NCI-H146 (cell line): ENCODE measurements at regions not wholly inside any gene's neighbourhood (a gene's known extent, or its start where the extent isn't known, plus 50 kb on each side); places are given as distances from the start of the nearest gene placed in this dataset.

Source experiments
- DNase-seq: peaks from one replicate; lab custom pipeline; 2025; lab: John Stamatoyannopoulos, UW

DNA sequence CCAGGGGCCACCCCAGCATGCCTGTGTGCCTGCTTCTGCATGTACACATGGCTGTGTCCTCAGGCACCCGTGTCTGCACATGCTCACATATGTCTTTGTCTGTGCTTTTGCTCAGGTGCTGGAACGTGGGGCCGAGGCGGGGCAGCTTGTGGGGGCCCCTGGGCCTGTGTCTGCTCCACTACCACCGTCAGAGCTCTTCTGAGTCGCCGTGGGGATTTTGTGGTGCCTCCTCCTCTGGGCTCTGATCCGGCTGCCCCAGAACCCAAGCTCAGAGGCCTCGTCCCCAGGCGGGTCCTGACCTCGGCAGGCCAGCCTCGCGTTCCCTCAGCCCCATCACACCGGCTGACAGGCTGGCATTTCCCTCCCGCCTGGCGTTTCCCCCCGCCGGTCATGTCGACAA lies 104.6 kb upstream of the ACTRT2 start:
- DNase-seq: no peak

DNA sequence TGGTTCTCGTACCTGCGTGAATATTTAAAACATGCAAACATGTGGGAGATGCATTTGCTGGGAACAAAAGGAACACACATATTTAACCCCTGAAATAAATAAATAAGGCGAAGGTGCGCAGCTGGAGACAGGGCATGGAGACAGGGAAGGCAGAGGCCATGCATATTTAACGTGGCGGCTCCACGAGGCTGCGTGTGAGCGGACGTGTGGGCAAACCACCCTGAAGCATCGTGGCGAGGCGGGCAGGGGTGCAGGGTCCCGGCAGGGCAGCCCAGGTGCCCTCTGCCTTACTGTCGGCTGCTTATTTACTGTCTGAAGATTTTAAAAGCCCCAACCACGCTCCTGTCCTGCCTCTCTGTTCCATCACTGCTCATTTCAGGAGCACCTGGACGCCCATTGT lies 104.0 kb upstream of the ACTRT2 start:
- no peak for DNase-seq

DNA sequence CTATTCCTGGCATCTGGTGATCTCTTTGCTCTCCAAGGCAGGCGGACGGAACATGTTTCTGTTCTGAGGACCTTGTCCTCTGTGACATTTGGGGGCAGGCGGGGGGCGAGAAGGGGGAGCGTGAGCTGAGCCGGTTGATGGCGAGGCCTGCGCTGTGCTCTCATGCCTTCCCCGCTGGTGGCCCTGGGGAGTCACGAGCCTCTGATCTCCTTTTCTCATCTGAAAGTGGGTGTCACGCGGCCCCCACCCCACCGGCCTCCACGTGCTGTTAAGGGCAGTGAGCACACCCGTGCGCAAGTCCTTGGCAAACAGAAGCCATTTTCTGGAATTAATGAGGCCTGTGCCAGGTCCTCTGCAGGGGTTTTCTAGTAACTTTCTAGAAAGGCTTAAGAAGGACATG lies 102.8 kb upstream of the ACTRT2 start:
- no peak for DNase-seq

DNA sequence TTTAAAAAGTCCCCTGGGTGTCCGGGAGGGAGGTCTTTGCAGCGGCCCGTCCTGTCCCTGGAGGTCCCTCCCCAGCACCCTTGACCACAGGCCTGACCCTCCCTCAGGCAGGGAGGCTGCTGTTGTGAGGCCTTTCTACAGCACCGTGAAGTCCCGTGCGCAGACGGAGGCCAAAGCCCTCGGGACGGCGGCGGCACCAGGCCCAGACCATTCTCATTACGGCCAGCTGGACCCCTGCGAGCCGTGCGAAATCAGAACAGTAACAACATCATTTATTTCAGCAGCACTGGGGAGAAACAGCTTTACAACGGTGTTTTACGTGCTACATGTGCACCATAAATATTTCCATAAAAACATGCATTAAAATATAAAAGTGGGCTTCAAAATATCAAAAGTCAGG lies 101.4 kb upstream of the ACTRT2 start:
- DNase-seq: no peak

DNA sequence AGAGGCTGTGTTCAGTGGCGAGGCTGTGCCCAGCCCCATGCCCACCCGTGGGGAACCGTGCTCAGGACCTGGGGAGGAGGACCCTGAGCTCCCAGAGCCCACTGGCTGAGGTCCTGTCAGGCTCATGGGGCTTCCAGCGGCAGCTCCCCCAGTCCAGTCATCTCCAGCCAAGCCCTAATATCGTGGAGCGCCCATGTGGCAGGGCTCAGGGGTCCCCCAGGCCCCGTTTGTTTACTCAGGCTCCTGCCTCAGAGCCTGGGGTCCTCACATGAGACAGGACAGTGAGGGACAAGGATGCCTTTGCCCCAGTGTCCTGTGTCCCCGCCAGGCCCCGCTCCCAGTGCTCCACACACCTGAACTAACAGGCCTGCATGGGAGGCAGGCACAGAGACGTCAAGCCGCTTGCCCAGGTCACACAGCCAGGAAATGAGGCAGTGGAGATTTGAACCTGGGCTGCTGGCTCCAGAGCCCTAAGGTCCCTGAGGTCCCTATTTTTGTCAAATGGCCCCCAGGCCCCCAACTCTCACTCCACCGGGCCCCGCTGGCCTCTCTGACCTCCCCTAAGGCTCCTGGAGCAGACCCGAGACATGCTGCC lies 100.7 kb upstream of the ACTRT2 start:
- DNase-seq: no peak

DNA sequence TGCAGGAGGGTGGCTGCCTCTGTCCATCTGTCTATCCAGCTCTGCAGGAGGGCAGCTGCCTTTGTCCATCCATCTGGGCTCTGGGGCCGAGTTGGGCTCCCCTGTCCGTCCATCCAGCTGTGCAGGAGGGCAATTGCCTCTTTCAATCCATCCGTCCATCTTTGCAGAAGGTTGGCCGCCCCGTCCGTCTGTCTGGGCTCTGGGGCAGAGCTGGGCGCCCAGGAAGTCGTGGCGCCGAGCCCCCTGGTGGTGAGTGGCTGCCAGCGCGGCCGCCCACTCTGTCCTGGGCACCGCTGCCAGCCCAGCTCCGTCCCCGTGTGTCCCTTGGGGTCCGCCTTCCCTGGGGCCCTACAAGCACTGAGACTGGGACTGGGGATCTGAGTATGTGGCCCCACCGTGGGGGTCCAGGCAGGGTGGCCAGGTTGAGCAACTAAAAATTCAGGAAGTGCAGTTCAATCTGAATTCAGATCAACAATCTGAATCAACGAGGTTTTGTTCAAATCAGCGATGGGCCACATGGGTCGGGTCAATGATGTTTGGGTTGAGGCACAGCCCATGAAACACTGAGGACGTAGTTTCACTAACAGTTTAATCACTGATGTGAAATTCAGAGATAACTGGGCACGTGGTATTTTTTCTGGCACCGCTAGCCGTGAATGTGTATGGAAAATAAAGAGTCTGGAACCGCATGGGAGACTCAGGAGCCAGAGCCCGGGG lies 99.1 kb upstream of the ACTRT2 start:
- DNase-seq: no peak

DNA sequence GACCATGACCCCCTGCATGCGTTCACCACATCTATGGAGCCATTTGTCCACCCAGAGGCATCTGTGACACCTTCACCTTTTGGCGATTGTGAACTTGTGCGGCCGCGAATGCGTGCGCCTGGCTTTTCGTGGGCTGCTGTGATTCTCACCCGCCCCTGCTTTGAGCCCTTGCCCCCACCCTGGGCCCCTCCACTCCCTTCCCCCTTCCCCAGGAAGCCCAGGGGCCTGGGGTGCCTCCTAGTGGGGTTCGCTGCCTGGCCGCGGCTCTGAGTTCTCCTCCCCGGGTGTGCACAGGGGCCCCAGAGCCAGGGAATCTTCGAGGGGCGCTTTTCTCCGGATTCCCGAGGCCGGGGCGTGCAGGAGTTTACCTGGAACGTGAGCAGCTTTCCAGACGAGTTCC lies 97.9 kb upstream of the ACTRT2 start:
- no peak for DNase-seq

DNA sequence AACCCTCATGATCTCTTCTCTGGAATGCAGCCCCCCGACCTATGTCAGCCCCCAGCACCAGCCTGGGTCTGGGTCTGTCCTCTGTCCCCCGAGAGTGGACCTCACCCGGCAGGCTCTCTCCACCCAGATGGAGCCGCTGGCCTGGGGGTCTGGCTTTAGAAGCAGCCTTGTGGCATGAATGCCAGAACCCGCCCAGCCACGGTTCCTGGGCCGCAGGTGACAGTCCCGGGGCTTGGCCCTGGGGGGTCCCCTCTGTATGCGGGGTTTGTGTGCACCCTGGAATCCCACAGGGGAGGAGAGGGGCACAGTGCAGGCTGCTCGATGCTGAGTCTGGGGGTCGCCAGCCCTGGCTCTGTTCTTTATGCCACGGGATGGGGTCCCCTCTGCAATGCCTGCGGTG lies 96.0 kb upstream of the ACTRT2 start:
- no peak for DNase-seq

DNA sequence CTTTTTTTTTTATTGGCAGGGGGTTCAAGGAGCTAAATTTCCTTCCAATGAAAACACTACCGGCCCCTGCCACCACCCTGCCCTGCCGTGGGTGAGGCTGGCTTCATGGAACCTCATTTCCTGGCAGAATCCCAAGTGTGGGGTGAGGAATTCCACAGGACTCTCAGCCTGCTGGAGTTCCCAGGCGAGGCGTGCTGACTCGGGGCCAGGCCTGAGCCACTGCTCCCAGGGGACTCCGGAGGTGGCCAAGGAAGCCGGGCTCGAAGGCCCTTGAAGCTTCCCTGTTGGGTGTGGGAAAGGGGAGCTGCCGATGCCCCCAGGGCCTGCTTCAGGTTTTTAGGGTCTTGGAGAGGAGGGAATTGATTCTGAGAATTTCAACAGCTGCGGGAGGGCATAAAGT lies 95.3 kb upstream of the ACTRT2 start:
- no peak for DNase-seq

DNA sequence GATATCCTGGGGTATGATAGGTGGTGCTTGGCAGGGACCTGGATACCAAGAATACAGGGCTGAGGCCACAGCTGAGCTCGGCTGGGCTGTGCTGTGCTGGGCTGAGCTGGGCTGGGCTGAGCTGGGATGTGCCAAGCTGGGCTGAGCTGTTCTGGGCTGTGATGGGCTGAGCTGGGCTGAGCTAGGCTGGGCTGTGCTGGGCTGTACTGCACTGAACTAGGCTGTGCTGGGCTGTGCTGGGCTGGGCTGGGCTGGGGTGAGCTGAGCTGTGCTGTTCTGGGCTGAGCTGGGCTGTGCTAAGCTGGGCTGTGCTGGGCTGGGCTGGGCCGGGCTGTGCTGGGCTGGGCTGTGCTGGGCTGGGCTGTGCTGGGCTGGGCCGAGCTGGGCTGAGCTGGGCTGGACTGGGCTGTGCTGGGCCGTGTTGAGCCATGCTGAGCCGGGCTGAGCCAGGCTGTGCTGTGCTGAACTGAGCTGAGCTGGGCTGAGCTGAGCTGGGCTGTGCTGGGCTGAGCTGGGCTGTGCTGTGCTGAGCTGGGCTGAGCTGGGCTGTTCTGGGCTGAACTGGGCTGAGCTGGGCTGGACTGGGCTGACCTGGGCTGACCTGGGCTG lies 94.7 kb upstream of the ACTRT2 start:
- DNase-seq: no peak

DNA sequence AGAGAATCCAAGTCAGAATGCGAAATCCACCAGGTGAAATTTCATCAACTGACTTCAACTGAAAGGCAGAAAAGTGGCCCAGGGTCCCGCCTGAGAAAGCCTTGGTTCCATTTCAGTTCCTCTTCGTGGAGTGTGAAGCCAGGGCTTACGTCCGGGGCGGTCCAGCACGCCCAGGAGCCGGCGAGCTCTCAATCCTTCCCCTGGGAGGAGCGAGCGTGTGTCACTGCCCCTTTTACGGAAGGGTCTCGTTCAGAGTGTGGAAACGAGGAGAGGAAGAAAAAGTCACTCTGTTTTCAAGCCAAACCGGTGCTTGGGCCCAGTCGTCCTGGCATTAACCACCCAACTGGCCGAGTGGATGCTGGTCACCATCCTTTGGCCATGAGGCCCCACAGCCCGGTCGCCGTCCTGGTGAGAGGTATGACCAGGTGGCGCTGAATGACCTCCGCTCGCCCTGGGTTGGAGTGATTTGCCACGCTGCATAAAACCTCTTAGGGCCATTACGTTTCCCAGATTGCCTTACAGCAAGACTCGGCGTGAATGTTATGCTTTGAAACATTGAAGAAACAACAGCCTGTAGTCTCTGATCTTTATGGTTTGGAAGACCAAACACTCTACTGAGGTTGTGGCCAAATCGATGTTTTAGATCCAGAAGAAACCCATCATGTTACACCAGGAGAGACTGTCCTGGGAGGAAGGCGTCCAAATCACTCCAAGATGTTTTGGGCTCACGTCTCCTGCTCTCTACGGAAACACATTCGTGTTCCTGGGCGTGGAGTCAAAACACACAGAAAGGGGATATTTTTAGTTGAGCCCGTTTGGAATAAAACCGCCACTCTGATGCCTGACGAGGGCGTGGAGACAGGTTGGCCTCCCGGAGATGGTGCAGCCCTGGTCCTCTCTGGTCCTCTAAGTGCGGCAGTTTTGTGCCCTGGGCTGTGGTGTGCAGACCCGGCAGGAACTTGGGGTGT lies 93.6 kb upstream of the ACTRT2 start:
- no peak for DNase-seq

DNA sequence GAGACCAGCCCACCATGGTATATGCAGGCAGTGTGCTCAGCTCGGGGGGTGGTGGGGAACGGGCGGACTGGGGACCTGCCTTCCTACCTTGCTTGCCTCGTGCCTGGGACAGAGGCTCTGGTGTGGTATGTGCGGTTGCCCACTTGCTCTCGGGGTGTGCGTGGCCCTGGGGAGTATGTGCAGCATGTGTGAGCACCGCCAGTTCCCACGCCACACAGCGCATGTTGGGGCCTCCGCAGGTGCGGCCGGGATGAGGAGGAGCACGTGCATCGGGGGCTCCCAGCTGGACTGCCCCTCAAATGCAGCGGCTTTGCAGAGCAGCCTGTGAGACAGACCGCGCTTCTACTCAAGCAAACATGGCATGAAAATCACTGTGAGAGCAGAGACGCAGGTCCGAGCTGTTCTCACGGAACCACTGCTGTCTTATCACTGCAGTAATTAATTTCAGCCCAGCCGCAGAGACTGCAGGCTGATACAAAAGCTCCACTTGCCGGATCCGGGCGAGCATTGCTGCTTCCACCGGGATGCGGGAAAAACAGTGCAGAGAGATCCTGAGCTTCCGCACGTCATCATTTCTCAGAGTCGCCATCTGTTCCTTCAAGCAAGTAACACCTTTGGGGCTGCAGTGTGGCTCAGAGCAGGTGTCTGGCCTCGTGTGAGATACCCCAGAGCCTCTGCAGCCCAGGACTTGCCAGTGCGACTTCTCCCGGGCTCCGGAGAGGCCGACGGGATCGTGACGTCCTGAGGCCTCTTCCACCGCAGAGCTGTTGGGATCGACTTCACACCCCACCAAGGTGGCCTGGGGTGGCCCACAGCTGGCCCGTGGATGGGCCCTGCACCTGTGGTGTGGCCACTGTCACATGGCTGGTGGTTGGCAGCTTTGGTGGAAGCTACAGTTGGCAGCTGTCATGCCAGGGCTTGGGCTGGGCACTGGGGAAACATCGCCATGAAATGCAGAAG lies 92.6 kb upstream of the ACTRT2 start:
- no peak for DNase-seq

DNA sequence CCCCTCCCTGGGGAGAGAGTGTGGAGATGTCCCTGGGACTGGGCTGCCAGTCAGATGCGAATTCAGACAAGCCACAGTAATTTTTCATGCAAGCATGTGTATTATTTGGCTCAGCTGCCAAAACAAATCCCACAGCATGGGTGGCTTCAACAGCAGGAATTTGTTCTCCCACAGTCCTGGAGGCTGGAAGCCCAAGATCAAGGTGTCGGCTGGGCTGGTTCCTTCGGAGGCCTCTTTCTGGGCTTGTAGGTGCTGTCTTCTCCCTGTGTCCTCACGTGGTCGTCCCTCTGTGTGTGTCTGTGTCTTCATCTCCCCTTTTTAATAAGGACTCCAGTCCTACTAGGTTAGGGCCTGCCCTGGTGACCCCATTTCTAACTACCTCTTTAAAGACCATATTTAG lies 91.9 kb upstream of the ACTRT2 start:
- no peak for DNase-seq

DNA sequence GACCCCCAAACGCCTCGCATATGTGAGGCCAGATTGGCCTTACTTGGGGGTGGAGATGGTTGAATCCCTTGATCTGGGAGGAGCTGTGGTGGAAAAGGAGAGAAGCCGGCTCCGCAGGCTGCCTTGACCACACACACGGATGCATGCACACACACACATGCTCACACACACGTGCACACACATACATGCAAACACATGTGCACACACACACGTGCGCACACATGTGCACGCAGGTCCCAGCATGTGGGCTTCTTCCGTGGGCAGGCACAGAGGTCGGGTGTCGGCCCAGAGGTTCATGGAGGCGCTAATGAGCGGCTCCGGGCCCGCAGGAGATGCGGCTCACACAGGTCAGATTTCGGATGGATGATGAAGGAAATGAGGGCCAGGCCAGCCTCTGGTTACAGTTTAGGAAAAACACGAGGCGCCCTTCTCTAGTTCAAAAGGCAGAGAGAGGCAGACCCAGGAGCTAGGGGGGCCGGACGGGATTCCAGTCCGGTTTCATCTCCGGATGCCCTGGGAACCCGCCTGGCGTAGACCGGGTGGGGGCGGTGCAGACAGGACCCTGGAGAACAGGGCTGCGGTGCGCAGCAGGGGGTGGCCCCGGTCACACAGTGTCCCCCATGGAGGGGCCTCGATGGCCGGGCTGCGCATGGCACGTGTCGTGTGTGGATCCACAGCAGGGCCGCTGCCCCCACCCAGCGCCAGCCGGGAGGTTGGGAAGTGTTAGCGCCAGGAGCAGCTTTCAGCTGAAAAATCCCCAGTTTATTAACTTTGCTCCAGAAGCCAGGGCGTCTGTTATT lies 91.1 kb upstream of the ACTRT2 start:
- DNase-seq: no peak

DNA sequence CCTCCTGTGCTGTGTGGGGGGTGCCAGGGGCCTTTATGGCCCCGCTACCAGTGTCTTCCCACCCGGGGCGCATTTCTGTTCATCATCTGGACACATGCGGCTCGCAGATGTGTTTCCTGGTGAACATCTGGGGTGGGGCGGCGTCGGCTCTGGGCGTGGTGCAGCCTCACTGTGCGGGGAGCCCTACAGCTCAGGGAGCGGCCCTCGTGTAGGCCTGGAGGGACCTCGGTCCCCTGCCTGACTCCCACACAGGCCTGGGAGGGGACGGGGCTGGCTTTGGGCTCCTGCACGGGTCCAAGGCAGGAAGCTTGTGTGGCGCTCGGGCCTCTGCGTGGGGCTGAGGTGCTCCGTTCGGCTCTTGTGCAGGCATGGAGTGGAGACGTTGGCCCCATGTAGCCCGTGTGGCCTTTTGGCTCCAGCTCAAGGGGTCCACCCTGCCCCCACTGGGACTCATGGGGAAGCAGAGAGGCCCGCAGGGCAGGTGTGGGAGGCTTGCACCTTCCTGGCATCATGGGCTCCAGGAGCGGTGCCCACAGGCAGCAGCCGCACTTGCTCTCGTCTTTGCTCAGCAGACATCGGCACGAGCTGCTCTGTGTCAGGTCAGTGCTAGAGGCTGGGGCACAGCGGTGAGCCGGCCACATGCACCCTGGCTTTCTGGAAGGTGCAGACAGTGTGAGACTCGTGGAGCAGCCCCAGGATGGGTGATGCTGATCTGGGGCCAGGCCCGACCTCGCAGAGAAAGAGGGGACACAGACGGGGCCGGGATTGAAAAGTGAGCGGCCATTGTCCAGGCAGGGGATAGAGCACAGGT lies 90.1 kb upstream of the ACTRT2 start:
- no peak for DNase-seq

DNA sequence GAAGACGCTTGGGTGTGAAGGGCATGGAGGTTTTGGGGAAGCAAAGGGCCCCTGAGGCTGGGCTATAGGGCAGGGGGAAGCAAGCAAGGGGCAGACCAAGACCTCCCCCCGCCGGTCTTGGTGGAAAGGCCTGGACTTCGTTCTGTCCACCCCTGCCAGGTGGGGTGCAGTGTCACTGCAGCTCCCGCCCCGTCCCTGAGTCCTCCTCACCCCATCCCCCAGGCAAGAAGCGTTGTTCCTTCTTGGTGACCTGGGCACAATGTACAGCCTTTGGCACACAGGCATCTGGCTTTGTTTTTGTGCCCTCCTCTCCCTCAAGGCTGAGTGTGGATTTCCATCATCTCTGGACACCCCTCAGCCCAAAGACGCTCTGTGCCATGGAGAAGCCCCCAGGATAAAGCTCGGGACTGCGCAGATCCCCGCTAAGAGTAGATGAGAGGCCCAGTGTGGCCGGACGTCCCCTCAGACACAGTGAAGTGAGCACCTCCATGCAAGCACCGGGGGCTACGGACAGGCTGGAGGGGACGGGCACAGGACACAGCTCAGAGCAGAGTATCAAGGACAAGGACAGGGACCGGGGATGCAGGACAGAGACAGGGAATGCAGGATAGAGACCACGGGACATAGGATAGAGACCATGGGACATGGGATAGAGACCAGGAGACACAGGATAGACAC lies 89.4 kb upstream of the ACTRT2 start:
- DNase-seq: no peak

DNA sequence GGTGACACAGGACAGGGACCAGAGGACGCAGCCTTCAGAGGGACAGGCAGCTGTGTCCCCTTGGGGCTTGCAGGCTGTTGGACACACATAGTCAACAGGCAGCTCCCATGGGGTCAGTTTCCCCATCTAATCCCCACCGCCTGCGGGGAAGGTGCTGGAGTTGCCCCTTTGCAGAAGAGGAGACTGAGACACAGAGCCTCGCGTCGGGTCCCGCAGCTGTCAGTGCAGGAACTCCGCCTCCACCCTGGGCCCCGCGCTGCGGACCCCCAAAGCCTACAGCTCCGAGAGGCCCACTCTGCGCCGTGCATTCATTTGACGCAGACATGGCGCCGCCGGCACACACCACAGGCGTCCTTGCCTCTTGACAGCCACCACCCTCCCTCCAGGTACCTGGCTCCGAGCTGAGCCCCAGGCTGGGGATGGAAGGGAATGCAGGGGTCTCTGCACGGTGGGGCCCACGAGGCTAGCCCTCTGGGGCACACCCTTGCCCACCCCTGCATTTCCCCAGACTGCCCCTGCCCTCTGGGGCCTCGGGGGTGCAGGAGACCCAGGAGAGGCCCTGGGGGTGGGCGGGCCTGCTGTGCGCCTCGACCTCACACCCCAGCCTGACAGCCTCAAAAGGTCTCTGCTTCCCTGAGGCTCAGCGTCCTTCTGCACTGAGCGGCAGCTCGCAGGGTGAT lies 88.5 kb upstream of the ACTRT2 start:
- no peak for DNase-seq

DNA sequence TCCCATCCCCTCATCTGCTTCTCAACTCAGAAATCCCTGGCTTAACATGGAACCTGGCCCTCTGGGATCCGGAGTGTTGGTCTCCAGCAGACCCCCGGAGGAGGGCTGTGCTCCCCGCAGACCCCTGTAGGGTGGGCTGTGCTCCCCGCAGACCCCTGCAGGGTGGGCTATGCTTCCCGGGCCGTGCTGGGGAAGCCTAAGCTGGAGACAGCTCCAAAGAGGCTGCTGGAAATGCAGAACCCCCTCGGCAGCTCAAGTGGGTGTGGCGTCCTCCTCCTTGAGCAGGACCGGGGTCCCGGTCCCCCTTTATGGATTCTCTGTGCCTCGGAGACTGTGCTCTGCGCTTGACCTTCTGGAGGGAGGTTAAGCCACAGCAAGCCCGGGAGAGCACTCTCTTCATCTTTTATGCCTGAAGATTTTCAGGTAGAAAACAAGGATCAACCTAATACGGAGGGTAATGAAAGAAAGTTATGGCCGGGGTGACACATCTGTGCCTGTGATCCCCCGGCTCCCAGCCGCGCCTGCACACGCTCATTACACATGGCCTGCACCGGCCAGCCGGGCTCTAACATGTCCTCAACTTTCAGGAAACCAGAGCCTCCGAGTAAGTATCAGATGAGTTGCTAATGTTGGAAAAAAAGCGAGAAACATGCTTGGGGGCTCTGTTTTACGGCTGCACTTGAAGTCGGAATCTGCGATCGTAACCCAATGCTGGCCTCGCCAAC lies 87.7 kb upstream of the ACTRT2 start:
- no peak for DNase-seq
